PC-9 (cell line): ENCODE measurements at regions not wholly inside any gene's neighbourhood (a gene's known extent, or its start where the extent isn't known, plus 50 kb on each side); places are given as distances from the start of the nearest gene placed in this dataset.

ENCODE experiments used
- EZH2 ChIP-seq: fragments of 200-600 bp; sonication (generic); IDR thresholded peaks from 2 replicates; pipeline ENCODE4 v1.8.0; 2017; ENCODE audit warnings: antibody characterized with exemption, low read depth
- TF ChIP-seq, protein P1 (sequence below): fragments of 200-600 bp; sonication (generic); conservative IDR thresholded peaks from 2 replicates; pipeline ENCODE4 v1.6.1; 2017; ENCODE audit warnings: mixed run types, antibody characterized with exemption, mild to moderate bottlenecking, moderate library complexity

DNA sequence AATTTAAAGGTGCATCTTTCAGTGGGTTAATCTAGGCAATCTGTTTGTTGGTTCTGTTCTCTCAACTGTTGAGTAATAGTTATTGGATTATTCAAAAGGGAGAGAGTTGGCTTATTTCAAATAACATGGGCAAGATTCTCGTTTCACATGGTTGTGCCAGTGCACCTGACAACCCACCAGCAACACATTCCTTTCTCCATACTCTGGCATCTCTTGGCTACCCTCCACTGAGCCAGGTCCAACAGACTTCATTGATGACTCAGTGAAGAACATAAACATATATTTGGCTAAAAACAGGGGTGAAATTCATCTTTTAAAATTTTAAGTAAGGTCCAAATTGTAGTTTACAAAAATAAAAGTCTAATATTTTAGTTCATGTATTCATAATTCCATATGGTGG, 967.2 kb downstream of the RPA4 start:
- TF ChIP-seq, protein P1, sequence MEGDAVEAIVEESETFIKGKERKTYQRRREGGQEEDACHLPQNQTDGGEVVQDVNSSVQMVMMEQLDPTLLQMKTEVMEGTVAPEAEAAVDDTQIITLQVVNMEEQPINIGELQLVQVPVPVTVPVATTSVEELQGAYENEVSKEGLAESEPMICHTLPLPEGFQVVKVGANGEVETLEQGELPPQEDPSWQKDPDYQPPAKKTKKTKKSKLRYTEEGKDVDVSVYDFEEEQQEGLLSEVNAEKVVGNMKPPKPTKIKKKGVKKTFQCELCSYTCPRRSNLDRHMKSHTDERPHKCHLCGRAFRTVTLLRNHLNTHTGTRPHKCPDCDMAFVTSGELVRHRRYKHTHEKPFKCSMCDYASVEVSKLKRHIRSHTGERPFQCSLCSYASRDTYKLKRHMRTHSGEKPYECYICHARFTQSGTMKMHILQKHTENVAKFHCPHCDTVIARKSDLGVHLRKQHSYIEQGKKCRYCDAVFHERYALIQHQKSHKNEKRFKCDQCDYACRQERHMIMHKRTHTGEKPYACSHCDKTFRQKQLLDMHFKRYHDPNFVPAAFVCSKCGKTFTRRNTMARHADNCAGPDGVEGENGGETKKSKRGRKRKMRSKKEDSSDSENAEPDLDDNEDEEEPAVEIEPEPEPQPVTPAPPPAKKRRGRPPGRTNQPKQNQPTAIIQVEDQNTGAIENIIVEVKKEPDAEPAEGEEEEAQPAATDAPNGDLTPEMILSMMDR: no peak
- TF ChIP-seq EZH2: no peak
